Cardiac fibroblast (primary cell): ENCODE measurements at regions not wholly inside any gene's neighbourhood (a gene's known extent, or its start where the extent isn't known, plus 50 kb on each side); places are given as distances from the start of the nearest gene placed in this dataset.

Source experiments
- DNase-seq, 2 donors: peaks; one replicate each; pipeline versions ENCODE4 v3.0.0 to v3.0.0-alpha.2; 2010; ENCODE audit warnings: low read depth in 2 of 2
- H3K4me3 ChIP-seq, 2 donors: replicated peaks in 1 of 2; 1 replicate in 1 of 2; 2 replicates in 1 of 2; pipeline ENCODE4 v1.5.1; 2011; ENCODE audit warnings: low read depth in 2 of 2, low read length in 2 of 2, mild to moderate bottlenecking in 2 of 2, moderate library complexity in 1 of 2
- CTCF ChIP-seq: IDR thresholded peaks from one replicate; pipeline ENCODE4 v1.5.1; 2011; ENCODE audit warnings: low read depth, mild to moderate bottlenecking, low read length, inconsistent platforms

- DNase-seq, result peak; percentile 17 to 85
- no peak for TF ChIP-seq CTCF
- no peak overlapping the region for H3K4me3 ChIP-seq
Measured at GRCh38 chr1:55860798-55861519, 645.8 kb upstream of the USP24 start.

- DNase-seq, result no peak
- H3K4me3 ChIP-seq, result no peak overlapping the region
- no peak for TF ChIP-seq CTCF
Measured at GRCh38 chr1:55860326-55860725, 645.2 kb upstream of the USP24 start.

GRCh38 chr1:55854911-55855310 is 639.7 kb upstream of the USP24 start:
- no peak for TF ChIP-seq CTCF
- peak; percentile 18 to 61 for DNase-seq

GRCh38 chr1:55848906-55849305 is 633.7 kb upstream of the USP24 start:
- no peak overlapping the region for H3K4me3 ChIP-seq
- peak; percentile 57 to 81 for DNase-seq
- peak; percentile 45 for TF ChIP-seq CTCF

More at GRCh38 chr1:55854911-55855310, 639.7 kb upstream of the USP24 start:
- H3K4me3 ChIP-seq, result no peak overlapping the region

- TF ChIP-seq CTCF, result no peak
- H3K4me3 ChIP-seq, result no peak overlapping the region
- DNase-seq, result peak in 1 of 2 donors; percentile 26
Measured at GRCh38 chr1:55846051-55846450, 630.9 kb upstream of the USP24 start.

GRCh38 chr1:55844322-55844721 is 629.2 kb upstream of the USP24 start:
- no peak overlapping the region for H3K4me3 ChIP-seq
- no peak for DNase-seq
- no peak for TF ChIP-seq CTCF

- no peak overlapping the region for H3K4me3 ChIP-seq
- no peak for TF ChIP-seq CTCF
- DNase-seq, result no peak
Measured at GRCh38 chr1:55839626-55840025, 624.5 kb upstream of the USP24 start.
